Esophagus (tissue), 2 donors: ENCODE measurements at regions not wholly inside any gene's neighbourhood (a gene's known extent, or its start where the extent isn't known, plus 50 kb on each side); places are given as distances from the start of the nearest gene placed in this dataset.

ENCODE experiments used
- H3K27ac ChIP-seq, 2 donors: one replicate each; pipeline ENCODE4 v1.5.1; 2013; ENCODE audit warnings: low read depth in 2 of 2, mild to moderate bottlenecking in 2 of 2, inconsistent platforms in 1 of 2, low read length in 1 of 2, moderate library complexity in 1 of 2
- H3K27me3 ChIP-seq, 2 donors: one replicate each; pipeline ENCODE4 v1.6.1; 2013; ENCODE audit warnings: low read length in 2 of 2, control low read depth in 1 of 2, mild to moderate bottlenecking in 1 of 2; ENCODE audit not compliant: insufficient read depth in 2 of 2, control insufficient read depth in 1 of 2
- H3K36me3 ChIP-seq, 2 donors: one replicate each; pipeline ENCODE4 v1.6.1; 2013; ENCODE audit warnings: low read length in 1 of 2; ENCODE audit not compliant: control insufficient read depth in 2 of 2, insufficient read depth in 2 of 2
- H3K4me1 ChIP-seq, 2 donors: one replicate each; pipeline ENCODE4 v1.6.1; 2013; ENCODE audit warnings: low read length in 1 of 2; ENCODE audit not compliant: control insufficient read depth in 2 of 2, insufficient read depth in 2 of 2
- H3K4me3 ChIP-seq, 2 donors: one replicate each; pipeline ENCODE4 v1.5.1; 2013; ENCODE audit warnings: low read length in 2 of 2, mild to moderate bottlenecking in 2 of 2, low read depth in 1 of 2, moderate library complexity in 1 of 2
- H3K9me3 ChIP-seq, 2 donors: one replicate each; pipeline ENCODE4 v1.6.1; 2013; ENCODE audit warnings: mild to moderate bottlenecking in 2 of 2, low read depth in 1 of 2, low read length in 1 of 2, moderate library complexity in 1 of 2; ENCODE audit not compliant: control insufficient read depth in 2 of 2, insufficient read depth in 1 of 2
- WGBS, 2 donors: extraction: QIAGEN DNeasy Blood & Tissue Kit; methylation state at CpG; one replicate each; pipeline ENCODE4 v1.1.7; 2013; 5-methylcytosine and 5-hydroxymethylcytosine counted together
- donor health status: healthy with polysubstance abuse.
- donor health status: Bipolar disorder and iron deficiency.

GRCh38 chr2:236941551-236941950 lies 144.1 kb upstream of the COPS8 start:
- H3K4me1 ChIP-seq = peaks cover 2 to 4% of the 10 kb centered on the region in 2 donors
- H3K36me3 ChIP-seq = no peaks in the 10 kb centered on the region
- no peak overlapping the region for H3K27ac ChIP-seq
- no peaks in the 10 kb centered on the region for H3K9me3 ChIP-seq
- WGBS, 2 donors = 90 to 93% methylated on average over 4 of the region's 4 CpGs
- no peaks in the 10 kb centered on the region for H3K27me3 ChIP-seq
- H3K4me3 ChIP-seq = no peak overlapping the region

- 58 to 63% methylated on average over 4 of the region's 4 CpGs for WGBS, 2 donors
- no peaks in the 10 kb centered on the region for H3K27me3 ChIP-seq
These were observed 143.1 kb upstream of the COPS8 start for GRCh38 chr2:236942554-236942953.

GRCh38 chr2:236943068-236943467 lies 142.6 kb upstream of the COPS8 start:
- 68 to 81% methylated on average over 6 of the region's 6 CpGs for WGBS, 2 donors
- no peaks in the 10 kb centered on the region for H3K9me3 ChIP-seq
- peaks cover 2 to 4% of the 10 kb centered on the region in 2 donors for H3K4me1 ChIP-seq
- no peaks in the 10 kb centered on the region for H3K36me3 ChIP-seq
- no peak overlapping the region for H3K4me3 ChIP-seq
- H3K27ac ChIP-seq = no peak overlapping the region
- H3K27me3 ChIP-seq = no peaks in the 10 kb centered on the region

More at GRCh38 chr2:236942554-236942953, 143.1 kb upstream of the COPS8 start:
- Histone ChIP-seq H3K4me1 (peaks cover 2 to 4% of the 10 kb centered on the region in 2 donors), H3K36me3 (no peaks in the 10 kb centered on the region), H3K9me3 (no peaks in the 10 kb centered on the region), H3K27ac (no peak overlapping the region), H3K4me3 (no peak overlapping the region)

- Histone ChIP-seq H3K27me3 (no peaks in the 10 kb centered on the region), H3K4me3 (no peak overlapping the region), H3K27ac (no peak overlapping the region), H3K36me3 (no peaks in the 10 kb centered on the region), H3K4me1 (peaks cover 2 to 4% of the 10 kb centered on the region in 2 donors), H3K9me3 (no peaks in the 10 kb centered on the region)
- 81 to 83% methylated on average over 3 of the region's 3 CpGs for WGBS, 2 donors
These were observed 141.7 kb upstream of the COPS8 start for GRCh38 chr2:236943841-236944513.

GRCh38 chr2:236944561-236944960 lies 141.1 kb upstream of the COPS8 start:
- Histone ChIP-seq H3K36me3 (no peaks in the 10 kb centered on the region), H3K9me3 (no peaks in the 10 kb centered on the region), H3K4me1 (peaks cover 2 to 4% of the 10 kb centered on the region in 2 donors), H3K27ac (no peak overlapping the region), H3K27me3 (no peaks in the 10 kb centered on the region), H3K4me3 (no peak overlapping the region)
- WGBS, 2 donors = 88 to 91% methylated on average over 7 of the region's 7 CpGs

GRCh38 chr2:236945431-236946016 lies 140.2 kb upstream of the COPS8 start:
- WGBS, 2 donors = 80 to 81% methylated on average over 6 of the region's 6 CpGs
- H3K27me3 ChIP-seq = no peaks in the 10 kb centered on the region
- H3K27ac ChIP-seq = no peak overlapping the region
- H3K4me3 ChIP-seq = no peak overlapping the region
- no peaks in the 10 kb centered on the region for H3K9me3 ChIP-seq
- H3K36me3 ChIP-seq = no peaks in the 10 kb centered on the region
- peaks cover 0 to 2% of the 10 kb centered on the region in 2 donors for H3K4me1 ChIP-seq

GRCh38 chr2:236946871-236947270 lies 138.8 kb upstream of the COPS8 start:
- Histone ChIP-seq H3K27ac (no peak overlapping the region), H3K36me3 (no peaks in the 10 kb centered on the region), H3K9me3 (no peaks in the 10 kb centered on the region), H3K27me3 (no peaks in the 10 kb centered on the region), H3K4me1 (peaks cover 0 to 2% of the 10 kb centered on the region in 2 donors), H3K4me3 (no peak overlapping the region)
- whole genome bisulfite sequencing, 2 donors = 66 to 71% methylated on average over 4 of the region's 4 CpGs

- 74 to 76% methylated on average over 3 of the region's 3 CpGs for WGBS, 2 donors
- H3K36me3 ChIP-seq = no peaks in the 10 kb centered on the region
- no peak overlapping the region for H3K4me3 ChIP-seq
- H3K27ac ChIP-seq = no peak overlapping the region
- H3K4me1 ChIP-seq = peaks cover 0 to 2% of the 10 kb centered on the region in 2 donors
- H3K9me3 ChIP-seq = no peaks in the 10 kb centered on the region
- no peaks in the 10 kb centered on the region for H3K27me3 ChIP-seq
These were observed 138.4 kb upstream of the COPS8 start for GRCh38 chr2:236947294-236947693.

- Histone ChIP-seq H3K9me3 (no peaks in the 10 kb centered on the region), H3K36me3 (no peaks in the 10 kb centered on the region), H3K4me1 (peaks cover 0 to 2% of the 10 kb centered on the region in 2 donors), H3K4me3 (no peak overlapping the region), H3K27me3 (no peaks in the 10 kb centered on the region), H3K27ac (no peak overlapping the region)
- 88 to 96% methylated on average over 9 of the region's 9 CpGs for WGBS, 2 donors
These were observed 137.8 kb upstream of the COPS8 start for GRCh38 chr2:236947896-236948295.
